ENCODE measurements at regions not wholly inside any gene's neighbourhood (a gene's known extent, or its start where the extent isn't known, plus 50 kb on each side); places are given as distances from the start of the nearest gene placed in this dataset.
A peak's percentile ranks its signal among the peaks of the same experiment; 100 is the strongest.

DNA sequence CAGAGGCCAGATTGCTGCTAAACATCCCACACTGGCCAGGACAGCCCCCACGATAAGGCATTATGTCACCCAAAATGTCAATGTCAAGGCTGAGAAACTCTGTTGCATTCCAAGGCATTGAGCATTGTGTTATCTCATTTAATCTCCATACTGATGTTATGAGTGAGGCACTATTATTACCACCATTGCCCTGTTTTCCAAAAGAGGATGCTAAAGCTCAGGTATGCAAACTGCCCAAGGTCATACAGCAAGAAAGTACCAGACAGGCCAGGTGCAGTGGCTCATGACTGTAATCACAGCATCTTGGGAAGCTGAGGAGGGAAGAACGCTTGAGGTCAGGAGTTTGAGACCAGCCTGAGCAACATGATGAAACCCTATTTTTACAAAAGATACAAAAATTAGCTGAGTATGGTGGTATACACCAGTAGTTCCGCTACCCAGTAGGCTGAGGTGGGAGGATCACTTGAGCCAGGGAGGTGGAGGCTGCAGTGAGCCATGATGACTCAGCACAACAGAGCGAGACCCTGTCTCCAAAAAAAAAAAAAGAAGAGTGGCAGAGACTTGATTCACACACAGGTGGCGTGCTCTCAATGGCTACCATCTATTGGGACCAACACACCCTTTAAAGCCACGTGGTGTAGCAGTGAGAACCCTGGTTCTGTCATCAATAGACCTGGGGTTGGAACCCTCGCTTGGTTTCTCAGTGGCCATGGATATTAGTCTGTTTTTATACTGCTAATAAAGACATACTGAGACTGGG, 58.8 kb upstream of the GRIN2A start:
- no peaks in the 10 kb centered on the region for H3K9me2 ChIP-seq (ENCODE audit: insufficient read depth)
- ChIA-PET POLR2A (no interaction called here), CTCF (no interaction called here), RAD21 (ENCODE audit: low non-redundant PET in 1 of 2, low total read pairs in 2 of 2, uncharacterized antibody in 2 of 2, unreplicated experiment in 2 of 2) (interaction anchor here in 1 of 2 experiments (0.5 to 0.7 kb wide), 2 partner anchors 269 to 630 kb away, joined by 3 read pairs; no protein-coding TSS in a partner anchor)
- no peaks in the 10 kb centered on the region for H3K36me3 ChIP-seq (ENCODE audit: control insufficient read depth in 1 of 2, insufficient read depth in 2 of 2, low read length in 2 of 2)
- no peak for DNase-seq (ENCODE audit: low read depth, low spot score)
- no peak overlapping the region for H3K4me3 ChIP-seq (replicated peaks in 1 of 2; ENCODE audit: low read depth in 1 of 2, low read length in 2 of 2)
- 0 out of 2 replicates have a peak, but pooled peaks cover under 1% of the 10 kb centered on the region for H3K27me3 ChIP-seq (ENCODE audit: insufficient read depth, low read length)
- no peak overlapping the region for H3K9ac ChIP-seq (ENCODE audit: low read length)
- H3K4me2 ChIP-seq (ENCODE audit: low read length): no peak overlapping the region
- TF ChIP-seq EGR1 (IDR thresholded peaks at IDR 0.05; ENCODE audit: low read depth): no peak
- no peak for TF ChIP-seq EZH2phosphoT487 (IDR thresholded peaks at IDR 0.05; ENCODE audit: borderline replicate concordance)
- no peak for TF ChIP-seq POLR2AphosphoS5 (IDR thresholded peaks at IDR 0.05; ENCODE audit: low read depth, low read length)
- TF ChIP-seq CEBPB (IDR thresholded peaks at IDR 0.05; ENCODE audit: low read depth): no peak
- TF ChIP-seq, protein P1, sequence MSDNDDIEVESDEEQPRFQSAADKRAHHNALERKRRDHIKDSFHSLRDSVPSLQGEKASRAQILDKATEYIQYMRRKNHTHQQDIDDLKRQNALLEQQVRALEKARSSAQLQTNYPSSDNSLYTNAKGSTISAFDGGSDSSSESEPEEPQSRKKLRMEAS (IDR thresholded peaks at IDR 0.05): peak; percentile 25; the same call in 1 of the 2 replicates
- no peaks in the 10 kb centered on the region for H3K9me3 ChIP-seq (ENCODE audit: control insufficient read depth in 1 of 2, insufficient read depth in 1 of 2, low read depth in 1 of 2, low read length in 2 of 2)
- no peak overlapping the region for H3K27ac ChIP-seq (ENCODE audit: low read depth, low read length)
- ATAC-seq: no peak
- H3K79me2 ChIP-seq (ENCODE audit: insufficient read depth, low read length): no peaks in the 10 kb centered on the region
- H3K4me1 ChIP-seq (ENCODE audit: control insufficient read depth in 1 of 2, insufficient read depth in 2 of 2, low read length in 2 of 2): no peaks in the 10 kb centered on the region
- no TSS peak for BruUV-seq (replicated peaks)
- intact Hi-C loops (cut with micrococcal nuclease): no loop called here
- no peaks in the 10 kb centered on the region for H4K20me1 ChIP-seq (ENCODE audit: insufficient read depth)
- no peak overlapping the region for H2AFZ ChIP-seq (ENCODE audit: low read depth, low read length, poor library complexity, severe bottlenecking)

DNA sequence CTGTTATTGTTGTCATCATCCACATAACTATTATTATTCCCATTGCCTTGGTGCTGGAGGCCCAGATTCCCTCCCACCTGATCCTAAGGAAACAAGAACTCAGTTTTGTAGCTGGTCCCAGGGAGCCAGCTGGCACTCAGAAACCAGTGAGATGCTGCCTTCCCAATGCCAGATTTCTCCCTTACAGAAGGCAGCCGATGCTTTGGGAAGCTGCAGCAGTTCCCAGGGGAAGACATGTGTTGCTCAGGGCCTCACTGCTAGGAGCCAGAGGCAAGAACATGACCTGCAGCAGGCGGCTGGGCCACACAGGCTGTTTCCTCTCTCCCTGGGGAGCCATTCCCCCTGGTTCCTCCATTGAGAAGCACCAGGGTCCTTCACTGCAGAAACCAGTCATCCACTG, 59.9 kb upstream of the GRIN2A start:
- DNase-seq (ENCODE audit: low read depth, low spot score): no peak
- no TSS peak for BruUV-seq (replicated peaks)
- TF ChIP-seq EZH2phosphoT487 (IDR thresholded peaks at IDR 0.05; ENCODE audit: borderline replicate concordance) (no peak), CEBPB (IDR thresholded peaks at IDR 0.05; ENCODE audit: low read depth) (no peak), SP1 (IDR thresholded peaks at IDR 0.05; ENCODE audit: low read depth) (no peak), EZH2 (IDR thresholded peaks at IDR 0.05) (no peak), JUND (IDR thresholded peaks at IDR 0.05) (no peak), FOSL1 (IDR thresholded peaks at IDR 0.05; ENCODE audit: low read depth) (no peak), RAD21 (IDR thresholded peaks at IDR 0.05; ENCODE audit: low read depth) (no peak), POLR2AphosphoS5 (IDR thresholded peaks at IDR 0.05; ENCODE audit: low read depth, low read length) (no peak), ZFX (IDR thresholded peaks at IDR 0.05) (no peak), SIN3A (IDR thresholded peaks at IDR 0.05; ENCODE audit: low read depth) (no peak), EGR1 (IDR thresholded peaks at IDR 0.05; ENCODE audit: low read depth) (no peak)
- TF ChIP-seq, protein P2, sequence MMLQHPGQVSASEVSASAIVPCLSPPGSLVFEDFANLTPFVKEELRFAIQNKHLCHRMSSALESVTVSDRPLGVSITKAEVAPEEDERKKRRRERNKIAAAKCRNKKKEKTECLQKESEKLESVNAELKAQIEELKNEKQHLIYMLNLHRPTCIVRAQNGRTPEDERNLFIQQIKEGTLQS (IDR thresholded peaks at IDR 0.05): no peak
- TF ChIP-seq, protein P3, sequence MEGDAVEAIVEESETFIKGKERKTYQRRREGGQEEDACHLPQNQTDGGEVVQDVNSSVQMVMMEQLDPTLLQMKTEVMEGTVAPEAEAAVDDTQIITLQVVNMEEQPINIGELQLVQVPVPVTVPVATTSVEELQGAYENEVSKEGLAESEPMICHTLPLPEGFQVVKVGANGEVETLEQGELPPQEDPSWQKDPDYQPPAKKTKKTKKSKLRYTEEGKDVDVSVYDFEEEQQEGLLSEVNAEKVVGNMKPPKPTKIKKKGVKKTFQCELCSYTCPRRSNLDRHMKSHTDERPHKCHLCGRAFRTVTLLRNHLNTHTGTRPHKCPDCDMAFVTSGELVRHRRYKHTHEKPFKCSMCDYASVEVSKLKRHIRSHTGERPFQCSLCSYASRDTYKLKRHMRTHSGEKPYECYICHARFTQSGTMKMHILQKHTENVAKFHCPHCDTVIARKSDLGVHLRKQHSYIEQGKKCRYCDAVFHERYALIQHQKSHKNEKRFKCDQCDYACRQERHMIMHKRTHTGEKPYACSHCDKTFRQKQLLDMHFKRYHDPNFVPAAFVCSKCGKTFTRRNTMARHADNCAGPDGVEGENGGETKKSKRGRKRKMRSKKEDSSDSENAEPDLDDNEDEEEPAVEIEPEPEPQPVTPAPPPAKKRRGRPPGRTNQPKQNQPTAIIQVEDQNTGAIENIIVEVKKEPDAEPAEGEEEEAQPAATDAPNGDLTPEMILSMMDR (IDR thresholded peaks at IDR 0.05 in 2 of 3, conservative IDR thresholded peaks at IDR 0.05 in 1 of 3; ENCODE audit: borderline replicate concordance in 1 of 3, insufficient read depth in 1 of 3, low read depth in 2 of 3, low read length in 2 of 3): no peak
- TF ChIP-seq, protein P4, sequence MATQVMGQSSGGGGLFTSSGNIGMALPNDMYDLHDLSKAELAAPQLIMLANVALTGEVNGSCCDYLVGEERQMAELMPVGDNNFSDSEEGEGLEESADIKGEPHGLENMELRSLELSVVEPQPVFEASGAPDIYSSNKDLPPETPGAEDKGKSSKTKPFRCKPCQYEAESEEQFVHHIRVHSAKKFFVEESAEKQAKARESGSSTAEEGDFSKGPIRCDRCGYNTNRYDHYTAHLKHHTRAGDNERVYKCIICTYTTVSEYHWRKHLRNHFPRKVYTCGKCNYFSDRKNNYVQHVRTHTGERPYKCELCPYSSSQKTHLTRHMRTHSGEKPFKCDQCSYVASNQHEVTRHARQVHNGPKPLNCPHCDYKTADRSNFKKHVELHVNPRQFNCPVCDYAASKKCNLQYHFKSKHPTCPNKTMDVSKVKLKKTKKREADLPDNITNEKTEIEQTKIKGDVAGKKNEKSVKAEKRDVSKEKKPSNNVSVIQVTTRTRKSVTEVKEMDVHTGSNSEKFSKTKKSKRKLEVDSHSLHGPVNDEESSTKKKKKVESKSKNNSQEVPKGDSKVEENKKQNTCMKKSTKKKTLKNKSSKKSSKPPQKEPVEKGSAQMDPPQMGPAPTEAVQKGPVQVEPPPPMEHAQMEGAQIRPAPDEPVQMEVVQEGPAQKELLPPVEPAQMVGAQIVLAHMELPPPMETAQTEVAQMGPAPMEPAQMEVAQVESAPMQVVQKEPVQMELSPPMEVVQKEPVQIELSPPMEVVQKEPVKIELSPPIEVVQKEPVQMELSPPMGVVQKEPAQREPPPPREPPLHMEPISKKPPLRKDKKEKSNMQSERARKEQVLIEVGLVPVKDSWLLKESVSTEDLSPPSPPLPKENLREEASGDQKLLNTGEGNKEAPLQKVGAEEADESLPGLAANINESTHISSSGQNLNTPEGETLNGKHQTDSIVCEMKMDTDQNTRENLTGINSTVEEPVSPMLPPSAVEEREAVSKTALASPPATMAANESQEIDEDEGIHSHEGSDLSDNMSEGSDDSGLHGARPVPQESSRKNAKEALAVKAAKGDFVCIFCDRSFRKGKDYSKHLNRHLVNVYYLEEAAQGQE (IDR thresholded peaks at IDR 0.05; ENCODE audit: low read depth): no peak

More for the DNA sequence above, 59.9 kb upstream of the GRIN2A start:
- ATAC-seq: no peak
- no peak overlapping the region for H3K4me2 ChIP-seq (ENCODE audit: low read length)
- no peaks in the 10 kb centered on the region for H3K9me3 ChIP-seq (ENCODE audit: control insufficient read depth in 1 of 2, insufficient read depth in 1 of 2, low read depth in 1 of 2, low read length in 2 of 2)
- H3K36me3 ChIP-seq (ENCODE audit: control insufficient read depth in 1 of 2, insufficient read depth in 2 of 2, low read length in 2 of 2): no peaks in the 10 kb centered on the region
- no peaks in the 10 kb centered on the region for H3K9me2 ChIP-seq (ENCODE audit: insufficient read depth)
- RAD21 ChIA-PET (ENCODE audit: low non-redundant PET in 1 of 2, low total read pairs in 2 of 2, uncharacterized antibody in 2 of 2, unreplicated experiment in 2 of 2): no interaction called here
- H3K79me2 ChIP-seq (ENCODE audit: insufficient read depth, low read length): no peaks in the 10 kb centered on the region
- H3K27ac ChIP-seq (ENCODE audit: low read depth, low read length): no peak overlapping the region
- no peak overlapping the region for H3K9ac ChIP-seq (ENCODE audit: low read length)
- CTCF ChIA-PET: no interaction called here
- no peak overlapping the region for H2AFZ ChIP-seq (ENCODE audit: low read depth, low read length, poor library complexity, severe bottlenecking)
- no peaks in the 10 kb centered on the region for H3K27me3 ChIP-seq (ENCODE audit: insufficient read depth, low read length)
- intact Hi-C loops (cut with micrococcal nuclease): no loop called here
- H4K20me1 ChIP-seq (ENCODE audit: insufficient read depth): no peaks in the 10 kb centered on the region
- POLR2A ChIA-PET: no interaction called here
- no peaks in the 10 kb centered on the region for H3K4me1 ChIP-seq (ENCODE audit: control insufficient read depth in 1 of 2, insufficient read depth in 2 of 2, low read length in 2 of 2)
- H3K4me3 ChIP-seq (replicated peaks in 1 of 2; ENCODE audit: low read depth in 1 of 2, low read length in 2 of 2): no peak overlapping the region
